ENCODE measurements at regions not wholly inside any gene's neighbourhood (a gene's known extent, or its start where the extent isn't known, plus 50 kb on each side); places are given as distances from the start of the nearest gene placed in this dataset.

DNA sequence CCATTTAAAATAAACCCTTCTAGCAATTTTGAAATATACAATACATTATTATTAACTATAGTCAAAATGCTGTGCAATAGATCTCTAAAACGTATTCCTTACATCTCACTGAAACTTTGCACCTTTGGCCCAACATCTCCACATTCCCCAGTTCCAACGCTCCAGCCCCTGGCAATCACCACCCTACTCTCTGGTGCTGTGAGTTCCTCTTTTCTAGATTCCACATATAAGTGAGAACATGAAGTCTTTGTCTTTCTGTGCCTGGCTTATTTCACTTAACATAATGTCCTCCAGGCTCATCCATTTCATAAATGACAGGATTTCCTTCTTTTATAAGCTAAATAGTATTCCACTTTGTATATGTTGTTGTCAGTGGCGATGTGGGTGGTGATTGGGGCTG, 194.7 kb upstream of the RTL1 start:
- no peak for DNase-seq (ENCODE audit: low spot score in 2 of 2)
- WGBS, 2 donors = 73 to 77% methylated on average over 3 of the region's 3 CpGs
- H3K4me3 ChIP-seq (ENCODE audit: low read depth, poor library complexity, severe bottlenecking) = no peak overlapping the region
- intact Hi-C loops (cut with DNase I; ENCODE audit: low total_unique reads) = no loop called here
- TF ChIP-seq, protein P1, sequence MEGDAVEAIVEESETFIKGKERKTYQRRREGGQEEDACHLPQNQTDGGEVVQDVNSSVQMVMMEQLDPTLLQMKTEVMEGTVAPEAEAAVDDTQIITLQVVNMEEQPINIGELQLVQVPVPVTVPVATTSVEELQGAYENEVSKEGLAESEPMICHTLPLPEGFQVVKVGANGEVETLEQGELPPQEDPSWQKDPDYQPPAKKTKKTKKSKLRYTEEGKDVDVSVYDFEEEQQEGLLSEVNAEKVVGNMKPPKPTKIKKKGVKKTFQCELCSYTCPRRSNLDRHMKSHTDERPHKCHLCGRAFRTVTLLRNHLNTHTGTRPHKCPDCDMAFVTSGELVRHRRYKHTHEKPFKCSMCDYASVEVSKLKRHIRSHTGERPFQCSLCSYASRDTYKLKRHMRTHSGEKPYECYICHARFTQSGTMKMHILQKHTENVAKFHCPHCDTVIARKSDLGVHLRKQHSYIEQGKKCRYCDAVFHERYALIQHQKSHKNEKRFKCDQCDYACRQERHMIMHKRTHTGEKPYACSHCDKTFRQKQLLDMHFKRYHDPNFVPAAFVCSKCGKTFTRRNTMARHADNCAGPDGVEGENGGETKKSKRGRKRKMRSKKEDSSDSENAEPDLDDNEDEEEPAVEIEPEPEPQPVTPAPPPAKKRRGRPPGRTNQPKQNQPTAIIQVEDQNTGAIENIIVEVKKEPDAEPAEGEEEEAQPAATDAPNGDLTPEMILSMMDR (IDR thresholded peaks at IDR 0.05) = no peak
- no peak for TF ChIP-seq POLR2A (IDR thresholded peaks at IDR 0.05)

DNA sequence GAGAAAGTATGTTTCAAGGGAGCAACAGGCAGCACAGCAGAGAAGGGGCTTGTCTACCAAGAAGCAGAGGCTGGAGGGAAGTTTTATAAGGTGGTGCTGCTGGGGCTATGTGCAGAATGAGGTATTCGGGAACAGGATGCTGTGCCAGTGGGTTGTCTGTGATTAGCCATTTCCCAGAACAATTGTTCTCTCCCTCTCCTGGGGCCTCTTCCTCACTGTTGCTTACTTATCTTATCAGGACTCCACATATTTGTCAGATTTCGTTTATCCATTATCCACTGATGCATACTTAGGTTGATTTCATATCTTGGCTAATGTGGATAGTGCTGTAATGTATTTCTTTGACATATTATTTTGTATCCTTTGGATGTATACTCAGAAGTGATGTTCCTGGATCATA, 195.1 kb upstream of the RTL1 start:
- 44 to 54% methylated on average over 2 of the region's 2 CpGs for WGBS, 2 donors
- H3K4me3 ChIP-seq (ENCODE audit: low read depth, poor library complexity, severe bottlenecking) = no peak overlapping the region
- TF ChIP-seq, protein P1 (IDR thresholded peaks at IDR 0.05) = no peak
- no peak for TF ChIP-seq POLR2A (IDR thresholded peaks at IDR 0.05)
- peak in 1 of 2 donors; percentile 1 for DNase-seq (ENCODE audit: low spot score in 2 of 2)
- intact Hi-C loops (cut with DNase I; ENCODE audit: low total_unique reads) = no loop called here

DNA sequence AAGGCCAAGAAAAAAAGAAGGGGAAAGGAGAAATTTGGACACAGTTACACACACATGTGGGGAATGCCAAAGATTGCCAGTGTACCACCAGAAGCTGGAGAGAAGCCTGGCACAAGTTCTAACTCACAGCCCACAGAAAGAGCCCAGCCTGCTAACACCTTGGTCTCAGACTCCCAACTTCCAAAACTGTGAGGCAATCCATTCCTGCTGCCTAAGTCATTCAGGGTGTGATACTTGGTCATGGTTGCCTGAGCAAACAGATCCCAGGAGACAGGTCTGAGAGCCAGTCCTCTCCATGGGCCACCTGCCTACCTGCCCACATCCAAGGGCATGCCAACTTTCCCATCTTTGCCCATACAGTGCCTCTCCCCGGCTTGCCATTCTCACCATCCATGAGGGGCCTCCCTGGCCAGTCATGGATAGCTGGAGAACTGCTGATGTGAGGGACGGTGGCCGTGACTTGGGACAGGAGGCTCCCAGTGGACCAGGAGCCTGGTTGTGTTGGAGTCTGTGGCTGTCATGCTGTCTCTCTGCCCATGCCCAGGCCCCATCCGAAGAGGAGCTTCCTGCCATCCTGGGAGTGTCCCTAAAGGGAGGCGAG, 198.0 kb upstream of the RTL1 start:
- H3K4me3 ChIP-seq (ENCODE audit: low read depth, poor library complexity, severe bottlenecking) = no peak overlapping the region
- TF ChIP-seq, protein P1 (IDR thresholded peaks at IDR 0.05) = no peak
- no peak for TF ChIP-seq POLR2A (IDR thresholded peaks at IDR 0.05)
- DNase-seq (ENCODE audit: low spot score in 2 of 2) = peak; percentile 7 to 70
- intact Hi-C loops (cut with DNase I; ENCODE audit: low total_unique reads) = no loop called here
- WGBS, 2 donors = 88 to 93% methylated on average over 5 of the region's 5 CpGs

DNA sequence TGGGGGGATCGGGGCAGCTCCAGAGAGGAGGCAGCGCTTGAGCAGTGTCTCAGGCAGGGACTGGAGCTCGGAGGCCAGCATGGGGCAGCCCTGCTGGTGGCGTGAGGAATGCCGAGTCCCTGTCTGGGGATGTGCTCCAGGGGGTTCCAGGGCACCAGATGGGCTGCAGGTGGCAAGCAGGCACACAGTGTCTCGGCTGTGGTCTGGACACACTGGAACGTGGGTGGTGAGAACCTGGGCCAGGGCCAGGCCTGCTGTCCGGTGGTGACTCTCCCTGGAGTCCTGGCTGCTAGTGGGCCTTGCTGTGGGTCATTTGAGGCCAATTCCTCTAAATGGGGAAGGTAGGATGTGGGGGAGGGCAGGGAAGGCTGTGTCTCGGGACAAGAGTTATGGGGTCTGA, 199.4 kb upstream of the RTL1 start:
- H3K4me3 ChIP-seq (ENCODE audit: low read depth, poor library complexity, severe bottlenecking) = no peak overlapping the region
- DNase-seq (ENCODE audit: low spot score in 2 of 2) = peak in 1 of 2 donors; percentile 2
- no peak for TF ChIP-seq POLR2A (IDR thresholded peaks at IDR 0.05)
- TF ChIP-seq, protein P1 (IDR thresholded peaks at IDR 0.05) = no peak
- intact Hi-C loops (cut with DNase I; ENCODE audit: low total_unique reads) = no loop called here
- 74 to 98% methylated on average over 7 to 9 of the region's 9 CpGs for WGBS, 2 donors

DNA sequence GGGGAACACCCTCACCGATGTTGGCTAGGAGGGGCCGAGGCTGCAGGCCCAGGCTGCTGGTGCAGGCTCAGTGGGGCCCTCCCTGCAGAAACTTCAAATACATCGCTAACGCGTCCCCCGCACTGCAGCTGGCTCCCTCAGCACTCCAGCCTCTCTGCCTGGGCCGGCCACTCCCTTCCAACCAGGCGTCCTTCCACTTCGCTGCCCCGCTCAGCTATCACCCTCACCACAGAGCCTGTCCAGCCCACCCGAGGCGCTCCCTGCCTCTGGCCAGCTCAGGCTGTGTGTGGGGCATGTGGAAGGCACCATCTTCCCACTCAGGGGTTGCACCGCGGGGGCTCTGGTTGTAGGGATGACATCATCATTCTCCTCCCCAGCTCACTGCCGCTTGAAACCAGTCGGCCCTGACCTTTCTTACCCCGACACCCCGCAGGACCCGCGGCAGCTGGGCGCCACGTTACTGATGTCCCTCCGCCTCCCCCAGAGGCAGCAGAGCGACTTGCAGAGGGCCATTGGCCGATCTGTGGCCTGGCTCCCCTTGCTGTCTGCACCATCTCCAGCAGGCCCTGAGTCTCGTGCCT, 199.9 kb upstream of the RTL1 start:
- H3K4me3 ChIP-seq (ENCODE audit: low read depth, poor library complexity, severe bottlenecking) = no peak overlapping the region
- intact Hi-C loops (cut with DNase I; ENCODE audit: low total_unique reads) = no loop called here
- WGBS, 2 donors = 92 to 94% methylated on average over 26 of the region's 26 CpGs
- TF ChIP-seq, protein P1 (IDR thresholded peaks at IDR 0.05) = no peak
- no peak for TF ChIP-seq POLR2A (IDR thresholded peaks at IDR 0.05)
- peak; percentile 5 to 81 for DNase-seq (ENCODE audit: low spot score in 2 of 2)

DNA sequence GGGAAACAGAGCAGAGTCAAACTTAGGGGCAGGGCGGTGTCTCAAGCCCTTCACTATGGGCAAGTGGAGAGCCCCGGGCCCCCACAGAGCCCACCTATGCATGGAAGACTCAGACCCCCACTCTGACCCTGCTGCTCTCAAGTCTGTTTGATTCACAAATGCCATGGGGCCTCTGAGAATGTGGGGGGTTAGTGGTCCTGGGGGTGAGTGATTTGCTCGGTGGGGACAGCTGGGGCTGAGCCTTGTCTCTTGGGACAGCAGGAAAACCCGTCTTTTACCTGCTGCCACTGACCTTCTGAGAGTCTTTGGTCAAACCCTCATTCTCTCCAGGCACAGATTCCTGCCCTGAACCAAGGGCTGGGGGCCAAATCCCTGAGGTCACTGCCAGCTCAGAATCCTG, 201.0 kb upstream of the RTL1 start:
- H3K4me3 ChIP-seq (ENCODE audit: low read depth, poor library complexity, severe bottlenecking) = no peak overlapping the region
- intact Hi-C loops (cut with DNase I; ENCODE audit: low total_unique reads) = no loop called here
- WGBS, 2 donors = 87 to 94% methylated on average over 4 of the region's 4 CpGs
- peak; percentile 6 to 61 for DNase-seq (ENCODE audit: low spot score in 2 of 2)
- TF ChIP-seq POLR2A (IDR thresholded peaks at IDR 0.05) = no peak
- TF ChIP-seq, protein P1 (IDR thresholded peaks at IDR 0.05) = no peak
